ENCODE measurements at regions not wholly inside any gene's neighbourhood (a gene's known extent, or its start where the extent isn't known, plus 50 kb on each side); places are given as distances from the start of the nearest gene placed in this dataset.

DNA sequence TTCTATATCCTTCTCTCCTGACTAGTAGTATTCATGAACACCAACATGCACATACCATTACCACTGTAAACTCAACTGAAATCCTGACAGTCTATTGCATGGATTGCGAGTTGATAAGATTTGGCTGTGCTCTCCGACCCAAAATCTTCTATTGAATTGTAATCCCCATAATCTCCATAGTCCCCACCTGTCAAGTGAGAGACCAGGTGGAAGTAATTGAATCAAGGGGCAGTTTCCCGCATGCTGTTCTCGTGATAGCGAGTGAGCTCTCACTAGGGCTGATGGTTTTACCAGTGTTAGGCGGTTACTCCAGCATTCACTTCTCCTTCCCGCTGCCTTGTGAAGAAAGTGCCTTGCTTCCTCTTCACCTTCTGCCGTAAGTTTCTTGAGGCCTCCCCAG is 261.8 kb downstream of the PHF14 start:
- TF ChIP-seq, protein P1, sequence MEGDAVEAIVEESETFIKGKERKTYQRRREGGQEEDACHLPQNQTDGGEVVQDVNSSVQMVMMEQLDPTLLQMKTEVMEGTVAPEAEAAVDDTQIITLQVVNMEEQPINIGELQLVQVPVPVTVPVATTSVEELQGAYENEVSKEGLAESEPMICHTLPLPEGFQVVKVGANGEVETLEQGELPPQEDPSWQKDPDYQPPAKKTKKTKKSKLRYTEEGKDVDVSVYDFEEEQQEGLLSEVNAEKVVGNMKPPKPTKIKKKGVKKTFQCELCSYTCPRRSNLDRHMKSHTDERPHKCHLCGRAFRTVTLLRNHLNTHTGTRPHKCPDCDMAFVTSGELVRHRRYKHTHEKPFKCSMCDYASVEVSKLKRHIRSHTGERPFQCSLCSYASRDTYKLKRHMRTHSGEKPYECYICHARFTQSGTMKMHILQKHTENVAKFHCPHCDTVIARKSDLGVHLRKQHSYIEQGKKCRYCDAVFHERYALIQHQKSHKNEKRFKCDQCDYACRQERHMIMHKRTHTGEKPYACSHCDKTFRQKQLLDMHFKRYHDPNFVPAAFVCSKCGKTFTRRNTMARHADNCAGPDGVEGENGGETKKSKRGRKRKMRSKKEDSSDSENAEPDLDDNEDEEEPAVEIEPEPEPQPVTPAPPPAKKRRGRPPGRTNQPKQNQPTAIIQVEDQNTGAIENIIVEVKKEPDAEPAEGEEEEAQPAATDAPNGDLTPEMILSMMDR (IDR thresholded peaks at IDR 0.05) = no peak
- no peak for TF ChIP-seq POLR2A (IDR thresholded peaks at IDR 0.05)
